ENCODE measurements at regions not wholly inside any gene's neighbourhood (a gene's known extent, or its start where the extent isn't known, plus 50 kb on each side); places are given as distances from the start of the nearest gene placed in this dataset.

GRCh38 chr5:126694403-126694802 lies 82.5 kb upstream of the LMNB1 start:
- Histone ChIP-seq H3K4me3 (no peak overlapping the region), H3K27me3 (no peaks in the 10 kb centered on the region), H3K4me2 (no peak overlapping the region), H3K36me3 (no peaks in the 10 kb centered on the region), H3K9ac (no peak overlapping the region), H3K4me1 (no peaks in the 10 kb centered on the region), H3K27ac (no peak overlapping the region), H4K20me1 (no peaks in the 10 kb centered on the region), H3K9me3 (no peaks in the 10 kb centered on the region)
- no peak for TF ChIP-seq Cebpa-rat (IDR thresholded peaks at IDR 0.05)

- H3K4me2 ChIP-seq, result no peak overlapping the region
- H3K9ac ChIP-seq, result no peak overlapping the region
- no peaks in the 10 kb centered on the region for H3K9me3 ChIP-seq
- no peak for TF ChIP-seq Cebpa-rat (IDR thresholded peaks at IDR 0.05)
- H4K20me1 ChIP-seq, result no peaks in the 10 kb centered on the region
- no peaks in the 10 kb centered on the region for H3K4me1 ChIP-seq
- H3K4me3 ChIP-seq, result no peak overlapping the region
- no peaks in the 10 kb centered on the region for H3K36me3 ChIP-seq
- H3K27ac ChIP-seq, result no peak overlapping the region
- H3K27me3 ChIP-seq, result no peaks in the 10 kb centered on the region
Observed at GRCh38 chr5:126695091-126695490, 81.8 kb upstream of the LMNB1 start.

GRCh38 chr5:126707080-126707479 lies 69.9 kb upstream of the LMNB1 start:
- Histone ChIP-seq H3K9me3 (peaks cover 5% of the 10 kb centered on the region; the same call in 1 of the 2 replicates), H3K27me3 (no peaks in the 10 kb centered on the region), H3K4me3 (no peak overlapping the region), H3K4me2 (no peak overlapping the region), H3K27ac (no peak overlapping the region), H4K20me1 (no peaks in the 10 kb centered on the region), H3K4me1 (no peaks in the 10 kb centered on the region), H3K9ac (no peak overlapping the region), H3K36me3 (no peaks in the 10 kb centered on the region)
- no peak for TF ChIP-seq Cebpa-rat (IDR thresholded peaks at IDR 0.05)

GRCh38 chr5:126715765-126716164 lies 61.2 kb upstream of the LMNB1 start:
- Histone ChIP-seq H3K4me1 (peaks cover 24% of the 10 kb centered on the region), H3K27me3 (no peaks in the 10 kb centered on the region), H3K4me3 (no peak overlapping the region), H3K36me3 (no peaks in the 10 kb centered on the region), H3K4me2 (no peak overlapping the region), H3K27ac (no peak overlapping the region), H3K9me3 (peaks cover 13% of the 10 kb centered on the region; the same call in 1 of the 2 replicates), H3K9ac (no peak overlapping the region), H4K20me1 (no peaks in the 10 kb centered on the region)
- TF ChIP-seq Cebpa-rat (IDR thresholded peaks at IDR 0.05), result no peak

GRCh38 chr5:126716861-126717260 lies 60.1 kb upstream of the LMNB1 start:
- H3K4me3 ChIP-seq, result no peak overlapping the region
- no peak for TF ChIP-seq Cebpa-rat (IDR thresholded peaks at IDR 0.05)
- H3K27me3 ChIP-seq, result no peaks in the 10 kb centered on the region
- H3K36me3 ChIP-seq, result no peaks in the 10 kb centered on the region
- H3K4me2 ChIP-seq, result no peak overlapping the region
- no peak overlapping the region for H3K27ac ChIP-seq
- H4K20me1 ChIP-seq, result no peaks in the 10 kb centered on the region
- peaks cover 13% of the 10 kb centered on the region; the same call in 1 of the 2 replicates for H3K9me3 ChIP-seq
- H3K4me1 ChIP-seq, result peaks cover 24% of the 10 kb centered on the region
- no peak overlapping the region for H3K9ac ChIP-seq

- Histone ChIP-seq H3K4me1 (peaks cover 13% of the 10 kb centered on the region; the same call in 1 of the 2 replicates), H4K20me1 (no peaks in the 10 kb centered on the region), H3K9me3 (peaks cover 11% of the 10 kb centered on the region; the same call in 1 of the 2 replicates), H3K36me3 (no peaks in the 10 kb centered on the region), H3K9ac (no peak overlapping the region), H3K4me2 (no peak overlapping the region), H3K4me3 (no peak overlapping the region), H3K27ac (no peak overlapping the region), H3K27me3 (no peaks in the 10 kb centered on the region)
- TF ChIP-seq Cebpa-rat (IDR thresholded peaks at IDR 0.05), result no peak
Observed at GRCh38 chr5:126718236-126718868, 58.6 kb upstream of the LMNB1 start.

- H3K27ac ChIP-seq, result no peak overlapping the region
- H3K27me3 ChIP-seq, result no peaks in the 10 kb centered on the region
- no peak for TF ChIP-seq Cebpa-rat (IDR thresholded peaks at IDR 0.05)
- no peaks in the 10 kb centered on the region for H3K36me3 ChIP-seq
- H3K4me1 ChIP-seq, result 0 out of 2 replicates have a peak, but pooled peaks cover under 1% of the 10 kb centered on the region
- no peak overlapping the region for H3K9ac ChIP-seq
- H3K9me3 ChIP-seq, result peaks cover 25% of the 10 kb centered on the region
- no peaks in the 10 kb centered on the region for H4K20me1 ChIP-seq
- H3K4me2 ChIP-seq, result no peak overlapping the region
- H3K4me3 ChIP-seq, result no peak overlapping the region
Observed at GRCh38 chr5:126720369-126720768, 56.6 kb upstream of the LMNB1 start.

- H4K20me1 ChIP-seq, result no peaks in the 10 kb centered on the region
- H3K9me3 ChIP-seq, result peaks cover 26% of the 10 kb centered on the region
- TF ChIP-seq Cebpa-rat (IDR thresholded peaks at IDR 0.05), result no peak
- H3K4me2 ChIP-seq, result no peak overlapping the region
- H3K36me3 ChIP-seq, result no peaks in the 10 kb centered on the region
- H3K27ac ChIP-seq, result no peak overlapping the region
- no peaks in the 10 kb centered on the region for H3K4me1 ChIP-seq
- no peak overlapping the region for H3K4me3 ChIP-seq
- H3K27me3 ChIP-seq, result no peaks in the 10 kb centered on the region
- no peak overlapping the region for H3K9ac ChIP-seq
Observed at GRCh38 chr5:126723643-126724042, 53.3 kb upstream of the LMNB1 start.
